Fibroblast of pulmonary artery (primary cell): ENCODE measurements at regions not wholly inside any gene's neighbourhood (a gene's known extent, or its start where the extent isn't known, plus 50 kb on each side); places are given as distances from the start of the nearest gene placed in this dataset.
A peak's percentile ranks its signal among the peaks of the same experiment; 100 is the strongest.

Source experiments
- DNase-seq: peaks from one replicate; pipeline ENCODE4 v3.0.0-alpha.2; 2010; ENCODE audit warnings: low read depth
- H3K4me3 ChIP-seq: replicated peaks from 2 replicates; pipeline ENCODE4 v1.5.1; 2011; ENCODE audit warnings: low read depth, mild to moderate bottlenecking, control low read depth, low read length, moderate library complexity
- CTCF ChIP-seq: IDR thresholded peaks from 2 replicates; pipeline ENCODE4 v1.5.1; 2011; ENCODE audit warnings: mild to moderate bottlenecking, control low read depth, low read length, inconsistent platforms; ENCODE audit errors: missing control alignments

GRCh38 chr14:42806909-42807315, 1200.2 kb downstream of the LRFN5 start:
- no peak for TF ChIP-seq CTCF
- peak; percentile 59 for DNase-seq
- no peak overlapping the region for H3K4me3 ChIP-seq

- no peak for DNase-seq
- no peak for TF ChIP-seq CTCF
- no peak overlapping the region for H3K4me3 ChIP-seq
Measured at GRCh38 chr14:42804141-42804540, 1197.5 kb downstream of the LRFN5 start.

- TF ChIP-seq CTCF = no peak
- DNase-seq = no peak
- H3K4me3 ChIP-seq = no peak overlapping the region
Measured at GRCh38 chr14:42802346-42802745, 1195.7 kb downstream of the LRFN5 start.

GRCh38 chr14:42792166-42792565, 1185.5 kb downstream of the LRFN5 start:
- TF ChIP-seq CTCF = no peak
- DNase-seq = no peak
- H3K4me3 ChIP-seq = no peak overlapping the region

GRCh38 chr14:42782754-42783153, 1176.1 kb downstream of the LRFN5 start:
- DNase-seq = no peak
- no peak for TF ChIP-seq CTCF
- H3K4me3 ChIP-seq = no peak overlapping the region

- no peak overlapping the region for H3K4me3 ChIP-seq
- DNase-seq = peak; percentile 7
- TF ChIP-seq CTCF = no peak
Measured at GRCh38 chr14:42778984-42779383, 1172.3 kb downstream of the LRFN5 start.

- H3K4me3 ChIP-seq = no peak overlapping the region
- DNase-seq = peak; percentile 1
- no peak for TF ChIP-seq CTCF
Measured at GRCh38 chr14:42750771-42751170, 1144.1 kb downstream of the LRFN5 start.
